ENCODE measurements at regions not wholly inside any gene's neighbourhood (a gene's known extent, or its start where the extent isn't known, plus 50 kb on each side); places are given as distances from the start of the nearest gene placed in this dataset.

DNA sequence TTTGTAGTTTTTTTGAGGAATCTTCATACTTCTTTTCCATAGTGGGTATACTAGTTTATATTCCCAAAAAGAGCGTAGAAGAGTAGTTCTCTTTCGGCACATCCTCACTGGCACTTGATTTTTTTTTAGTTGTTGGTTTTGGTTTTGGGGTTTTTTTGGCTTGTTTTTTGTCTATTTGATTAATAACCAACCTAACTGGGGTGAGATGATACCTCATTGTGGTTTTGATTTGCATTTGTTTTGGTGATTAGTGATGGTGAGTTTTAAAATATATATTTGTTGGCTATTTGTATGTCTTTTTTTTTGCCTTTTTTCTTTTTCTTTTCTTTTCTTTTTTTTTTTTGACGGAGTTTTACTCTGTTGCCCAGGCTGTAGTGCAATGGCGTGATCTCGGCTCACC lies 69.7 kb upstream of the BTG1 start:
- no peak overlapping the region for H3K4me3 ChIP-seq (replicated peaks; ENCODE audit: low read depth, low read length)
- TF ChIP-seq, protein P1, sequence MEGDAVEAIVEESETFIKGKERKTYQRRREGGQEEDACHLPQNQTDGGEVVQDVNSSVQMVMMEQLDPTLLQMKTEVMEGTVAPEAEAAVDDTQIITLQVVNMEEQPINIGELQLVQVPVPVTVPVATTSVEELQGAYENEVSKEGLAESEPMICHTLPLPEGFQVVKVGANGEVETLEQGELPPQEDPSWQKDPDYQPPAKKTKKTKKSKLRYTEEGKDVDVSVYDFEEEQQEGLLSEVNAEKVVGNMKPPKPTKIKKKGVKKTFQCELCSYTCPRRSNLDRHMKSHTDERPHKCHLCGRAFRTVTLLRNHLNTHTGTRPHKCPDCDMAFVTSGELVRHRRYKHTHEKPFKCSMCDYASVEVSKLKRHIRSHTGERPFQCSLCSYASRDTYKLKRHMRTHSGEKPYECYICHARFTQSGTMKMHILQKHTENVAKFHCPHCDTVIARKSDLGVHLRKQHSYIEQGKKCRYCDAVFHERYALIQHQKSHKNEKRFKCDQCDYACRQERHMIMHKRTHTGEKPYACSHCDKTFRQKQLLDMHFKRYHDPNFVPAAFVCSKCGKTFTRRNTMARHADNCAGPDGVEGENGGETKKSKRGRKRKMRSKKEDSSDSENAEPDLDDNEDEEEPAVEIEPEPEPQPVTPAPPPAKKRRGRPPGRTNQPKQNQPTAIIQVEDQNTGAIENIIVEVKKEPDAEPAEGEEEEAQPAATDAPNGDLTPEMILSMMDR (IDR thresholded peaks at IDR 0.05; ENCODE audit: low read depth, low read length, missing control alignments) = no peak
- DNase-seq (ENCODE audit: extremely low read depth, low read depth) = no peak

DNA sequence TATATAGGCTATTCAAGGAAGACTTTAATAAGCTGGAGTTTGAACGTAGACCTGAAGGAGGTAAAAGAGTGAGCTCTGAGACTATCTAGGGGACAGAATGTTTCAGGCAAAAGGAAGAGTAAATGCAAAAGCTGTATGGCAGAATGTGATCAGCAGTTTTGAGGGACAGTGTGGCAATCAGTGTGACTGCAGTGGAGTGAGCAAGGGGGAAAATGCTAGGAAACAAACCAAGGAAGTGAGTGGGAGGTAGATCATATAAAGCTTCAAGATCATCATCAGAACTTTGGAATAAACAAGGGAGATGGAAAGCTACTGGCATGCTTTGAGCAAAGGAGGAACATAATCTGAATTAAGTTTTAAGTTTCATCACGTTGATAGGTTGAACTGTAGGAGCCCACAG lies 67.5 kb upstream of the BTG1 start:
- no peak for DNase-seq (ENCODE audit: extremely low read depth, low read depth)
- no peak overlapping the region for H3K4me3 ChIP-seq (replicated peaks; ENCODE audit: low read depth, low read length)
- TF ChIP-seq, protein P1 (IDR thresholded peaks at IDR 0.05; ENCODE audit: low read depth, low read length, missing control alignments) = no peak

DNA sequence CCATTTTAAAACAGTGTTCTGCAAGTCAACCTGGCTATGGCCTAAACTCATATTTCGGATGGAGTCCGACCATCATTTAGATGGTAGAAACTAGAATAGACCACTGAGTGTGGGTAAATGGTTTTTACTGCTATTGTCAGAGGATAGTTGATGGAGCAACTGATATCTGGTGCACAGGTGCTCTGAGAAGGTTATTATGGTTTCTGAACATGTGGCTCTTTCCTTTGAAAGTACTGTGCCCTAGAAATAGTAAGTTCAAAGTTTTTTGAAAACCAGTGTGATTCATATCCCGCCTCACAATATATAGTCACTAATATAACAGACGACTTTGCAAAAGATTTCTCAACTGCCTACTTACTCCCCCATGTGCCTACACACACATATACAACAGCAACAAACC lies 64.4 kb upstream of the BTG1 start:
- H3K4me3 ChIP-seq (replicated peaks; ENCODE audit: low read depth, low read length) = no peak overlapping the region
- DNase-seq (ENCODE audit: extremely low read depth, low read depth) = no peak
- TF ChIP-seq, protein P1 (IDR thresholded peaks at IDR 0.05; ENCODE audit: low read depth, low read length, missing control alignments) = no peak

DNA sequence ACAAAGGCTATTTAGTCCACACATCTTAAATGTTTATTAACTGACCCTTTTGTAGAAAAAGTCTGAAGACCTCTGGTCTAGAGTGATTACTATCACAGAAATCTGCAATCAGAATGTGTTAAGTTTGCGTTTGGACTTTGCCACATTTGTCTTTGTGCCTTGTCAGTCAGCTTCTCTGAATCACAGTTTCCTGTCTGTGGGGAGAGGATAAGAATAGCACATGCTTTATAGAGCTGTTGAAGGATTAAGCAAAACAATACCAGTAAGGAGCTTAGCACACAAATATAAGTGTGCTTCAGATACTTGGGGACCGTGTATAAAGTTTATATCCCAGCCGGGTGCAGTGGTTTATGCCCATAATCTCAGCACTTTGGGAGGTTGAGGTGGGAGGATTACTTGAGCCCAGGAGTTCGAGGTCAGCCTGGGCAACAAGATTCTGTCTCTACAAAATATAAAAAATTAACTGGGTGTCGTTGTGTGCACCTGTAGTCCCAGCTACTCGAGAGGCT lies 63.0 kb upstream of the BTG1 start:
- no peak overlapping the region for H3K4me3 ChIP-seq (replicated peaks; ENCODE audit: low read depth, low read length)
- TF ChIP-seq, protein P1 (IDR thresholded peaks at IDR 0.05; ENCODE audit: low read depth, low read length, missing control alignments) = no peak
- DNase-seq (ENCODE audit: extremely low read depth, low read depth) = no peak

DNA sequence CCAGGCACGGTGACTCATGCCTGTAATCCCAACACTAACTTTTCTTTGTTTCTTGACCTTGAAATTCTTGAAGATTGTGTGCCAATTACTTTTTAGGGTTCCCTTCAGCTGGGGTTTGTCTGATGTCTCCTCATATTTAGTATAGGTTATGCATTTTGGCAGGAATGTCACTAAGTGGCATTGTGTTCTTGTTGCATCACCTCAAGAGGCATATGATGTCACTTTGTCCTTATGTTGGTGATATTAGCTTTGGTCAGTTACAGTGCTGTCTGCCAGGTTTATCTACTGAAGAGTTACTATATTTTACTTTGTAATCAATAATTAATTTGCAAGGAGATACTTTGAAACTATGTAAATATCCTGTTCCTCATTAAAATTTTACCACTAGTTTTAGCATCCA lies 61.0 kb upstream of the BTG1 start:
- TF ChIP-seq, protein P1 (IDR thresholded peaks at IDR 0.05; ENCODE audit: low read depth, low read length, missing control alignments) = no peak
- H3K4me3 ChIP-seq (replicated peaks; ENCODE audit: low read depth, low read length) = no peak overlapping the region
- no peak for DNase-seq (ENCODE audit: extremely low read depth, low read depth)

DNA sequence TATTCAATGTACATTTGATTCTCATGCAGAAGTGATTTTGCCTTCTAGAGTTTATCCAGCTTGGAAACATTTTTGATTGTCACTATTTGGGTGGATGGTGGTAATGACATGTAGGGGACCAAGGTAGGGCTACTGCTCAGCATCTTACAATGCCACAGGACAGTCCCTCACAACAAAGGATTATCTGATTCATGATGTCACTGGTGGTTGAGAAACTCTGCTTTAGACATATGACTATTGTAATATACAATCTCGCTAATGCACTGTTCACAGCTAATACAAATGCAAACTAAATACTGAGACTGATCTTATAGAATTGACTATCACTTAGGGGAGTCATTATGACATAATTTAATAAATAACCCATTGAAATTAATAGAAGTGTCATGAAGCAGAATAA lies 60.4 kb upstream of the BTG1 start:
- no peak overlapping the region for H3K4me3 ChIP-seq (replicated peaks; ENCODE audit: low read depth, low read length)
- TF ChIP-seq, protein P1 (IDR thresholded peaks at IDR 0.05; ENCODE audit: low read depth, low read length, missing control alignments) = no peak
- no peak for DNase-seq (ENCODE audit: extremely low read depth, low read depth)
